ENCODE measurements at regions not wholly inside any gene's neighbourhood (a gene's known extent, or its start where the extent isn't known, plus 50 kb on each side); places are given as distances from the start of the nearest gene placed in this dataset.

DNA sequence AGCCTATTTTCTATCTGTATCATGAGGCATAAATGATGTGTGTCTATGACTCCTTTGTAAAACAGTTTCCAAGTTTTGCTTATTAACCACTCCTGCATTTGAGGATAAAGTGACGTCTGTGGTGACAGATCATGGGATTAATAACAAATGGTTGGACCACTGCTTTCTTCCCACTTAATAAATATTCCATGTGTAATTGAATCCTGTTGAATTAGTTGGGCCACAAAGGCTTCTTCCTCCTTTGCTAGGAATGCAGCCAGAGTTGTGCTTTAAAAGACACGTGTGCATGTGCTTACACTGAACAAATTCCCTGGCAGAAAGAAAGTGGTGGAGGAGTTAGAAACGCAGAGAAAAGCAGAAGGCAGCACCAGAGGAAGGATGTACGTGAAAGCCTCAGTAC lies 150.2 kb downstream of the ACTBL2 start:
- TF ChIP-seq ZNF121 (CRISPR knock-in tag; IDR thresholded peaks at IDR 0.05) (no peak), ZNF232 (CRISPR knock-in tag; IDR thresholded peaks at IDR 0.05) (no peak), SMAD4 (CRISPR knock-in tag; IDR thresholded peaks at IDR 0.05) (no peak), TEAD4 (CRISPR knock-in tag; IDR thresholded peaks at IDR 0.05) (no peak), FOXJ3 (CRISPR knock-in tag; IDR thresholded peaks at IDR 0.05; ENCODE audit: borderline replicate concordance) (no peak), CBFB (CRISPR knock-in tag; IDR thresholded peaks at IDR 0.05; ENCODE audit: low read depth) (no peak)
- TF ChIP-seq, protein P1, sequence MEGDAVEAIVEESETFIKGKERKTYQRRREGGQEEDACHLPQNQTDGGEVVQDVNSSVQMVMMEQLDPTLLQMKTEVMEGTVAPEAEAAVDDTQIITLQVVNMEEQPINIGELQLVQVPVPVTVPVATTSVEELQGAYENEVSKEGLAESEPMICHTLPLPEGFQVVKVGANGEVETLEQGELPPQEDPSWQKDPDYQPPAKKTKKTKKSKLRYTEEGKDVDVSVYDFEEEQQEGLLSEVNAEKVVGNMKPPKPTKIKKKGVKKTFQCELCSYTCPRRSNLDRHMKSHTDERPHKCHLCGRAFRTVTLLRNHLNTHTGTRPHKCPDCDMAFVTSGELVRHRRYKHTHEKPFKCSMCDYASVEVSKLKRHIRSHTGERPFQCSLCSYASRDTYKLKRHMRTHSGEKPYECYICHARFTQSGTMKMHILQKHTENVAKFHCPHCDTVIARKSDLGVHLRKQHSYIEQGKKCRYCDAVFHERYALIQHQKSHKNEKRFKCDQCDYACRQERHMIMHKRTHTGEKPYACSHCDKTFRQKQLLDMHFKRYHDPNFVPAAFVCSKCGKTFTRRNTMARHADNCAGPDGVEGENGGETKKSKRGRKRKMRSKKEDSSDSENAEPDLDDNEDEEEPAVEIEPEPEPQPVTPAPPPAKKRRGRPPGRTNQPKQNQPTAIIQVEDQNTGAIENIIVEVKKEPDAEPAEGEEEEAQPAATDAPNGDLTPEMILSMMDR (IDR thresholded peaks at IDR 0.05) = no peak
- TF ChIP-seq, protein P2, sequence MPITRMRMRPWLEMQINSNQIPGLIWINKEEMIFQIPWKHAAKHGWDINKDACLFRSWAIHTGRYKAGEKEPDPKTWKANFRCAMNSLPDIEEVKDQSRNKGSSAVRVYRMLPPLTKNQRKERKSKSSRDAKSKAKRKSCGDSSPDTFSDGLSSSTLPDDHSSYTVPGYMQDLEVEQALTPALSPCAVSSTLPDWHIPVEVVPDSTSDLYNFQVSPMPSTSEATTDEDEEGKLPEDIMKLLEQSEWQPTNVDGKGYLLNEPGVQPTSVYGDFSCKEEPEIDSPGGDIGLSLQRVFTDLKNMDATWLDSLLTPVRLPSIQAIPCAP (CRISPR knock-in tag; IDR thresholded peaks at IDR 0.05) = no peak
- TF ChIP-seq, protein P3, sequence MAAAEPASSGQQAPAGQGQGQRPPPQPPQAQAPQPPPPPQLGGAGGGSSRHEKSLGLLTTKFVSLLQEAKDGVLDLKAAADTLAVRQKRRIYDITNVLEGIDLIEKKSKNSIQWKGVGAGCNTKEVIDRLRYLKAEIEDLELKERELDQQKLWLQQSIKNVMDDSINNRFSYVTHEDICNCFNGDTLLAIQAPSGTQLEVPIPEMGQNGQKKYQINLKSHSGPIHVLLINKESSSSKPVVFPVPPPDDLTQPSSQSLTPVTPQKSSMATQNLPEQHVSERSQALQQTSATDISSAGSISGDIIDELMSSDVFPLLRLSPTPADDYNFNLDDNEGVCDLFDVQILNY (CRISPR knock-in tag; IDR thresholded peaks at IDR 0.05) = no peak
- TF ChIP-seq, protein P4, sequence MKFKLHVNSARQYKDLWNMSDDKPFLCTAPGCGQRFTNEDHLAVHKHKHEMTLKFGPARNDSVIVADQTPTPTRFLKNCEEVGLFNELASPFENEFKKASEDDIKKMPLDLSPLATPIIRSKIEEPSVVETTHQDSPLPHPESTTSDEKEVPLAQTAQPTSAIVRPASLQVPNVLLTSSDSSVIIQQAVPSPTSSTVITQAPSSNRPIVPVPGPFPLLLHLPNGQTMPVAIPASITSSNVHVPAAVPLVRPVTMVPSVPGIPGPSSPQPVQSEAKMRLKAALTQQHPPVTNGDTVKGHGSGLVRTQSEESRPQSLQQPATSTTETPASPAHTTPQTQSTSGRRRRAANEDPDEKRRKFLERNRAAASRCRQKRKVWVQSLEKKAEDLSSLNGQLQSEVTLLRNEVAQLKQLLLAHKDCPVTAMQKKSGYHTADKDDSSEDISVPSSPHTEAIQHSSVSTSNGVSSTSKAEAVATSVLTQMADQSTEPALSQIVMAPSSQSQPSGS (CRISPR knock-in tag; IDR thresholded peaks at IDR 0.05; ENCODE audit: borderline replicate concordance, low read depth) = no peak

All from WTC11 (cell line).